Fibroblast of mammary gland (primary cell): ENCODE measurements at regions not wholly inside any gene's neighbourhood (a gene's known extent, or its start where the extent isn't known, plus 50 kb on each side); places are given as distances from the start of the nearest gene placed in this dataset.

Experiments used
- DNase-seq: peaks from one replicate; pipeline ENCODE4 v3.0.0-alpha.2; 2010; ENCODE audit warnings: low read depth
- H3K4me3 ChIP-seq: 2 replicates; pipeline ENCODE4 v1.5.1; 2011; ENCODE audit warnings: low read depth, mild to moderate bottlenecking, low read length, moderate library complexity; ENCODE audit not compliant: control insufficient read depth
- CTCF ChIP-seq: conservative IDR thresholded peaks from 2 replicates; pipeline ENCODE4 v1.5.1; 2011; ENCODE audit warnings: low read depth, low read length, inconsistent platforms; ENCODE audit not compliant: control insufficient read depth, insufficient read depth

GRCh38 chr2:196452758-196453157 lies 186.8 kb upstream of the CCDC150 start:
- no peak for TF ChIP-seq CTCF
- no peak for DNase-seq
- no peak overlapping the region for H3K4me3 ChIP-seq

GRCh38 chr2:196453613-196454047 lies 185.9 kb upstream of the CCDC150 start:
- peak; percentile 71 for DNase-seq
- TF ChIP-seq CTCF = peak; percentile 65
- H3K4me3 ChIP-seq = no peak overlapping the region

- no peak for TF ChIP-seq CTCF
- H3K4me3 ChIP-seq = no peak overlapping the region
- DNase-seq = no peak
Observed at GRCh38 chr2:196454492-196454891, 185.0 kb upstream of the CCDC150 start.

- DNase-seq = no peak
- TF ChIP-seq CTCF = no peak
Observed at GRCh38 chr2:196459539-196459938, 180.0 kb upstream of the CCDC150 start.

GRCh38 chr2:196463706-196464105 lies 175.8 kb upstream of the CCDC150 start:
- DNase-seq = no peak
- no peak overlapping the region for H3K4me3 ChIP-seq
- no peak for TF ChIP-seq CTCF

More at GRCh38 chr2:196459539-196459938, 180.0 kb upstream of the CCDC150 start:
- H3K4me3 ChIP-seq = no peak overlapping the region

GRCh38 chr2:196464311-196464710 lies 175.2 kb upstream of the CCDC150 start:
- no peak overlapping the region for H3K4me3 ChIP-seq
- DNase-seq = peak; percentile 35
- no peak for TF ChIP-seq CTCF

GRCh38 chr2:196466581-196466980 lies 172.9 kb upstream of the CCDC150 start:
- no peak for DNase-seq
- H3K4me3 ChIP-seq = no peak overlapping the region
- TF ChIP-seq CTCF = no peak
